ENCODE measurements at regions not wholly inside any gene's neighbourhood (a gene's known extent, or its start where the extent isn't known, plus 50 kb on each side); places are given as distances from the start of the nearest gene placed in this dataset.

- DNase-seq (ENCODE audit: low read depth in 1 of 2, low spot score in 2 of 2) (no peak), FAIRE-seq (no peak)
- WGBS, 2 experiments (ENCODE audit: extremely low coverage in 1 of 2, insufficient coverage in 1 of 2, insufficient read length in 1 of 2, insufficient replicate concordance in 2 of 2, low coverage in 1 of 2, low lambda C conversion rate in 2 of 2, missing lambda C conversion rate in 1 of 2): 94% methylated on average over 9 of the region's 11 CpGs; no CpG with 5 or more reads in 1 of the 2 experiments
- Histone ChIP-seq H2AFZ (ENCODE audit: low read length) (no peak overlapping the region), H3K79me1 (ENCODE audit: low read depth, low read length) (no peaks in the 10 kb centered on the region), H4K20me1 (replicated peaks in 1 of 2; ENCODE audit: control insufficient read depth in 1 of 2, insufficient read depth in 2 of 2, low read length in 2 of 2) (no peaks in the 10 kb centered on the region), H3K23ac (ENCODE audit: insufficient read length) (no peak overlapping the region), H2AK5ac (ENCODE audit: low read depth, low read length) (no peak overlapping the region), H3K18ac (ENCODE audit: extremely low read depth, low read length) (no peak overlapping the region), H2BK5ac (ENCODE audit: low read depth, low read length) (no peak overlapping the region), H3K36me3 (ENCODE audit: control insufficient read depth in 2 of 4, insufficient read depth in 4 of 4, low read length in 3 of 4) (no peaks in the 10 kb centered on the region), H3K56ac (replicated peaks; ENCODE audit: insufficient read length, low read depth, low read length) (no peak overlapping the region), H3K9me3 (ENCODE audit: insufficient read depth in 2 of 2, low read depth in 1 of 2, low read length in 1 of 2) (peaks cover 3 to 6% of the 10 kb centered on the region in 2 experiments; a peak in 2 of 4 replicates), H4K5ac (ENCODE audit: insufficient read length, low read depth, low read length) (no peak overlapping the region), H3K23me2 (ENCODE audit: low read depth, low read length) (no peaks in the 10 kb centered on the region), H3K4me3 (ENCODE audit: extremely low read depth in 1 of 4, insufficient read depth in 2 of 4, low read depth in 3 of 4, low read length in 4 of 4) (no peak overlapping the region), H3K14ac (ENCODE audit: insufficient read length) (no peak overlapping the region), H3K27me3 (replicated peaks in 1 of 4; ENCODE audit: control insufficient read depth in 3 of 4, extremely low read depth in 1 of 4, insufficient read depth in 3 of 4, low read length in 3 of 4) (no peaks in the 10 kb centered on the region), H3K9ac (replicated peaks in 1 of 4; ENCODE audit: extremely low read depth in 1 of 4, low read depth in 3 of 4, low read length in 3 of 4) (no peak overlapping the region), H4K8ac (ENCODE audit: extremely low read depth, insufficient read depth, low read length) (no peak overlapping the region), H3K27ac (ENCODE audit: low read depth, low read length) (no peak overlapping the region), H3K4me2 (ENCODE audit: insufficient read depth in 1 of 2, low read depth in 2 of 2, low read length in 2 of 2) (no peak overlapping the region), H2BK12ac (ENCODE audit: low read depth, low read length) (no peak overlapping the region), H3K4me1 (replicated peaks in 1 of 4; ENCODE audit: control insufficient read depth in 3 of 4, insufficient read depth in 4 of 4, low read length in 3 of 4) (no peaks in the 10 kb centered on the region), H2BK15ac (ENCODE audit: low read length) (no peak overlapping the region), H4K91ac (replicated peaks; ENCODE audit: insufficient read length, low read length) (no peak overlapping the region), H3K4ac (replicated peaks; ENCODE audit: insufficient read length, low read depth, low read length) (no peak overlapping the region), H2BK120ac (replicated peaks; ENCODE audit: low read depth, low read length) (no peak overlapping the region), H2BK20ac (ENCODE audit: low read length) (no peak overlapping the region), H3K79me2 (ENCODE audit: control insufficient read depth in 1 of 2, insufficient read depth in 2 of 2, low read length in 2 of 2) (no peaks in the 10 kb centered on the region)
- TF ChIP-seq CEBPB (IDR thresholded peaks at IDR 0.05; ENCODE audit: low read depth, low read length) (no peak), POU5F1 (IDR thresholded peaks at IDR 0.05; ENCODE audit: low read depth, low read length) (no peak), BRCA1 (IDR thresholded peaks at IDR 0.05; ENCODE audit: low read depth, low read length) (no peak), GTF2F1 (IDR thresholded peaks at IDR 0.05; ENCODE audit: borderline replicate concordance, low read depth, low read length) (no peak), JUND (IDR thresholded peaks at IDR 0.05; ENCODE audit: low read length) (no peak), TBP (IDR thresholded peaks at IDR 0.05; ENCODE audit: low read depth, low read length) (no peak), JUN (IDR thresholded peaks at IDR 0.05; ENCODE audit: low read depth, low read length) (no peak), CREB1 (IDR thresholded peaks at IDR 0.05) (no peak), SUZ12 (IDR thresholded peaks at IDR 0.05; ENCODE audit: low read length) (no peak), MAFK (IDR thresholded peaks at IDR 0.05; ENCODE audit: low read depth, low read length) (no peak), RBBP5 (IDR thresholded peaks at IDR 0.05; ENCODE audit: borderline replicate concordance, low read depth, low read length) (no peak), SP2 (IDR thresholded peaks at IDR 0.05; ENCODE audit: low read length) (no peak)
- CTCF ChIA-PET (ENCODE audit: partially characterized antibody): interaction anchor here (1.0 kb wide), 1 partner anchor 58 kb away, joined by 3 read pairs; no protein-coding TSS in a partner anchor
- POLR2A ChIA-PET (ENCODE audit: partially characterized antibody): no interaction called here
These were observed 455.6 kb downstream of the TMA16 start for GRCh38 chr4:163949976-163950601.

All from H1 (cell line).